MCF 10A (cell line): ENCODE measurements at regions not wholly inside any gene's neighbourhood (a gene's known extent, or its start where the extent isn't known, plus 50 kb on each side); places are given as distances from the start of the nearest gene placed in this dataset.

Source experiments
- BruUV-seq: library from RNA; stranded (reverse); fragments of 400-500 nt; replicated peaks from 2 replicates; lab custom pipeline; 2021; lab: Mats Ljungman, UMichigan
- CTCF ChIA-PET: fragments of 300-600 bp; sonication (Branson Sonifier 250); formaldehyde crosslinking; extraction: SDS; loops from one replicate; lab custom pipeline; 2021; ENCODE audit warnings: antibody characterized with exemption, inconsistent platforms; lab: Yijun Ruan, JAX
- POLR2A ChIA-PET: fragments of 300-600, 350-650 bp; sonication (Branson Sonifier 250); formaldehyde crosslinking; extraction: SDS; loops from one replicate; lab custom pipeline; 2020; ENCODE audit warnings: antibody characterized with exemption, inconsistent platforms; lab: Yijun Ruan, JAX
- DNase-seq: peaks from one replicate; pipeline ENCODE4 v3.0.0-alpha.2; 2018; ENCODE audit not compliant: unreplicated experiment
- H3K27ac Mint-ChIP-seq: one replicate; pipeline ENCODE4 v1.8.0; 2022; ENCODE audit warnings: mild to moderate bottlenecking, low read depth, mixed read lengths; ENCODE audit not compliant: unreplicated experiment
- H3K27me3 Mint-ChIP-seq: one replicate; pipeline ENCODE4 v1.8.0; 2022; ENCODE audit warnings: mixed read lengths; ENCODE audit not compliant: insufficient read depth, unreplicated experiment
- H3K36me3 Mint-ChIP-seq: one replicate; pipeline ENCODE4 v1.8.0; 2022; ENCODE audit warnings: mild to moderate bottlenecking, moderate library complexity, mixed read lengths; ENCODE audit not compliant: insufficient read depth, unreplicated experiment
- H3K4me1 Mint-ChIP-seq: one replicate; pipeline ENCODE4 v1.8.0; 2022; ENCODE audit warnings: mixed read lengths; ENCODE audit not compliant: insufficient read depth, unreplicated experiment
- H3K4me3 Mint-ChIP-seq: one replicate; pipeline ENCODE4 v1.8.0; 2022; ENCODE audit warnings: mild to moderate bottlenecking, moderate library complexity, mixed read lengths; ENCODE audit not compliant: unreplicated experiment
- H3K9me3 Mint-ChIP-seq: one replicate; pipeline ENCODE4 v1.8.0; 2022; ENCODE audit warnings: mixed read lengths; ENCODE audit not compliant: unreplicated experiment
- intact Hi-C: fragments of 100-400 bp; cut with micrococcal nuclease; formaldehyde crosslinking; loops from 2 replicates; pipeline ENCODE4 v1.14.1; 2022
- TF ChIP-seq, protein P1 (sequence below): fragments of 200-600 bp; IDR thresholded peaks from one replicate; pipeline ENCODE4 v1.8.0; 2022; ENCODE audit warnings: antibody characterized with exemption, mild to moderate bottlenecking; ENCODE audit not compliant: unreplicated experiment

DNA sequence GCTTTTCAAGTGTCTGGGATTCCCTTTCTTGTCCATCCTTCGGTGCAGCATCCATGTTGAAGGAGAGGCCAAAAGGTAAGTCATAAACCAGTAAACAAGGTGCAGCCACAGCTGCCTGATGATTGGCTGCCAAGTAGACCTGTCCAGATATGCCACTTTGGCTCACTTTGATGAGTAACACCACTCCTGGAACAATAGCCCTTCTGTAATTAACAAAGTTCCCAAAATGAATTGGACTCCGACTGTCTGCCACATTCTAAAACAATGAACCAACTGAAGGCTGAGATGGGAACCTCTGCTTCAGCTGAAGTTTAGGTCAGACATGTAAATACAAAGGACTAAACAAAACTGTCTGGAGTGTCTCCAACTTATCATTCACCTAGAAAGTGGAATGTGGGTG, 82.2 kb upstream of the LGALSL start:
- Mint-ChIP-seq H3K4me3 (no peak overlapping the region), H3K9me3 (no peaks in the 10 kb centered on the region), H3K27ac (no peak overlapping the region), H3K4me1 (peaks cover 5% of the 10 kb centered on the region), H3K36me3 (no peaks in the 10 kb centered on the region), H3K27me3 (no peaks in the 10 kb centered on the region)
- ChIA-PET CTCF (interaction anchor here (0.6 to 2.2 kb wide), 4 partner anchors 41 to 359 kb away, joined by 3 to 8 read pairs (median 5); no protein-coding TSS in a partner anchor), POLR2A (interaction anchor here (1.4 to 1.5 kb wide), 2 partner anchors 8 to 10 kb away, joined by 7 to 10 read pairs; no protein-coding TSS in a partner anchor)
- TF ChIP-seq, protein P1, sequence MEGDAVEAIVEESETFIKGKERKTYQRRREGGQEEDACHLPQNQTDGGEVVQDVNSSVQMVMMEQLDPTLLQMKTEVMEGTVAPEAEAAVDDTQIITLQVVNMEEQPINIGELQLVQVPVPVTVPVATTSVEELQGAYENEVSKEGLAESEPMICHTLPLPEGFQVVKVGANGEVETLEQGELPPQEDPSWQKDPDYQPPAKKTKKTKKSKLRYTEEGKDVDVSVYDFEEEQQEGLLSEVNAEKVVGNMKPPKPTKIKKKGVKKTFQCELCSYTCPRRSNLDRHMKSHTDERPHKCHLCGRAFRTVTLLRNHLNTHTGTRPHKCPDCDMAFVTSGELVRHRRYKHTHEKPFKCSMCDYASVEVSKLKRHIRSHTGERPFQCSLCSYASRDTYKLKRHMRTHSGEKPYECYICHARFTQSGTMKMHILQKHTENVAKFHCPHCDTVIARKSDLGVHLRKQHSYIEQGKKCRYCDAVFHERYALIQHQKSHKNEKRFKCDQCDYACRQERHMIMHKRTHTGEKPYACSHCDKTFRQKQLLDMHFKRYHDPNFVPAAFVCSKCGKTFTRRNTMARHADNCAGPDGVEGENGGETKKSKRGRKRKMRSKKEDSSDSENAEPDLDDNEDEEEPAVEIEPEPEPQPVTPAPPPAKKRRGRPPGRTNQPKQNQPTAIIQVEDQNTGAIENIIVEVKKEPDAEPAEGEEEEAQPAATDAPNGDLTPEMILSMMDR: no peak
- BruUV-seq: no TSS peak
- intact Hi-C loops: no loop called here
- DNase-seq: peak; percentile 53

DNA sequence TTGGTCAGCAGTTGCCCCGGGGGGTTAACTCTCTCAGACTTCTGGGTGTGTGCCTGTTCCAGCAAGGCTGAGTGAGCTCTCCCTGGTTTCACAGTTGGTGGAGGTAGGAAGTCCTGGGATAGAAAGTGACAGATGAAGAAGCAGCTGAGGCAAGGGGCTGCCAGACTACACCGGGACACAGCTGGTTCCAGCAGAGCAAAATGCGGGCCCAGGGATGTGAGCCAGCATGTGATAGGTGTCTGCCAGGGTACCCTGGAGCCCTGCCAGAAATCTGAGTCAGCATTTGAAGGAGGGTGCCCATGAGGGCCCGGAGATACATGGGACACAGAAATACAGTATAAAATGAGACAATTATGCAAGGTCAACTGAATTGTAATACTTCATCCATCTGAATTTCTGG, 79.3 kb upstream of the LGALSL start:
- Mint-ChIP-seq H3K27ac (no peak overlapping the region), H3K4me3 (no peak overlapping the region), H3K27me3 (peaks cover 6% of the 10 kb centered on the region), H3K36me3 (no peaks in the 10 kb centered on the region), H3K4me1 (peaks cover 5% of the 10 kb centered on the region), H3K9me3 (no peaks in the 10 kb centered on the region)
- no TSS peak for BruUV-seq
- CTCF ChIA-PET: interaction anchor here (0.7 to 1.0 kb wide), 2 partner anchors 113 to 516 kb away, joined by 3 read pairs; no protein-coding TSS in a partner anchor
- intact Hi-C loops: no loop called here
- TF ChIP-seq, protein P1: no peak
- POLR2A ChIA-PET: interaction anchor here (0.5 to 1.1 kb wide), 2 partner anchors 12 to 95 kb away, joined by 3 to 4 read pairs; no protein-coding TSS in a partner anchor
- DNase-seq: peak; percentile 76

DNA sequence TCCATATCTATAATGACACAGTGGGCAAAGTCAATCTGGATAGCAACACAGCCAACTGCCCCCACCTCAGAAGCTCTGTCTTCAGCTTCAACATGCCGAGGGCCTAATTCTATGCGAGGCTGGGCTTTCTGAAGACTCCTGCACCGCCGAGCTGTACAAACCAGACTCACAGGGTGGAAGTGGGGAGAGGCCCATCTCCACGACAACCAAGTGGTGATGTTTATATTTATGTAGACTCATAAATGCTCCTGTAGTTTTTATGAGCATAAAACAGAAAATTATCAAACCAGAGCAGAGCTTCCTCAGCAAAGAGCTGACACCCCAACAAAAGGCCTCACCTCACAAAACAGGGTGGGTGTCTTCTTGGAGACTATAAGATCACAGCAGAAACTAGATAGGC, 77.0 kb upstream of the LGALSL start:
- Mint-ChIP-seq H3K27ac (no peak overlapping the region), H3K27me3 (peaks cover 12% of the 10 kb centered on the region), H3K9me3 (no peaks in the 10 kb centered on the region), H3K4me1 (peaks cover 5% of the 10 kb centered on the region), H3K36me3 (no peaks in the 10 kb centered on the region), H3K4me3 (no peak overlapping the region)
- CTCF ChIA-PET: interaction anchor here (0.7 to 1.7 kb wide), 3 partner anchors 13 to 269 kb away, joined by 3 to 8 read pairs (median 3); no protein-coding TSS in a partner anchor
- BruUV-seq: no TSS peak
- POLR2A ChIA-PET: no interaction called here
- no peak for DNase-seq
- intact Hi-C loops: no loop called here
- TF ChIP-seq, protein P1: no peak

DNA sequence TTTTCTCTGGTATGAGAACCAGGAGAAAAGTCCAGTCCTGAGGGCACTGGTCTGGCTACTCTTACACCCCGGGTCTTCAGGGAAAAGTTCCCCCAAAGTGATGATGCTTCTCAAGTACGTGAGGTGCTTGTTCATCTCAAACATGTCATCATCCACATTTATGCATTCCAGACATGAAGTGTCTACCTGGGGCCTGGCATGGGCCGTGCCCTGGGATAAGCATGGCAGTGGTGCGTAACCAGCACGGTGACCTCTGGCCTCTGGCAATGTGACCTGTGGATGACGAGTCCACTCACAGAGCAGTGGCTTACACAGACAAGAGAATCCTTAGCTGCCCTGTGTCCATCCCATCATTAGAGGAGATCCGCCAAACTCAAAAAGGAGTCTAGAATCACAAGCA, 74.8 kb upstream of the LGALSL start:
- CTCF ChIA-PET: interaction anchor here (0.6 kb wide), 2 partner anchors 61 to 511 kb away, joined by 3 read pairs; no protein-coding TSS in a partner anchor
- Mint-ChIP-seq H3K27ac (peak overlapping the region; percentile 39), H3K36me3 (no peaks in the 10 kb centered on the region), H3K4me3 (no peak overlapping the region), H3K9me3 (no peaks in the 10 kb centered on the region), H3K4me1 (peaks cover 5% of the 10 kb centered on the region), H3K27me3 (peaks cover 12% of the 10 kb centered on the region)
- TF ChIP-seq, protein P1: no peak
- POLR2A ChIA-PET: no interaction called here
- intact Hi-C loops: no loop called here
- no TSS peak for BruUV-seq
- DNase-seq: no peak
